LHCN-M2 (cell line): ENCODE measurements at regions not wholly inside any gene's neighbourhood (a gene's known extent, or its start where the extent isn't known, plus 50 kb on each side); places are given as distances from the start of the nearest gene placed in this dataset.

Experiments used
- DNase-seq: peaks from one replicate; pipeline ENCODE4 v3.0.0-alpha.2; 2012; ENCODE audit warnings: low read depth

GRCh38 chr14:39877577-39878190 lies 445.5 kb upstream of the FBXO33 start:
- no peak for DNase-seq

GRCh38 chr14:39876916-39877315 lies 444.7 kb upstream of the FBXO33 start:
- DNase-seq: no peak

GRCh38 chr14:39875028-39875427 lies 442.8 kb upstream of the FBXO33 start:
- no peak for DNase-seq

GRCh38 chr14:39873791-39874190 lies 441.6 kb upstream of the FBXO33 start:
- DNase-seq: no peak

- no peak for DNase-seq
These were observed 436.7 kb upstream of the FBXO33 start for GRCh38 chr14:39868949-39869348.

DNA sequence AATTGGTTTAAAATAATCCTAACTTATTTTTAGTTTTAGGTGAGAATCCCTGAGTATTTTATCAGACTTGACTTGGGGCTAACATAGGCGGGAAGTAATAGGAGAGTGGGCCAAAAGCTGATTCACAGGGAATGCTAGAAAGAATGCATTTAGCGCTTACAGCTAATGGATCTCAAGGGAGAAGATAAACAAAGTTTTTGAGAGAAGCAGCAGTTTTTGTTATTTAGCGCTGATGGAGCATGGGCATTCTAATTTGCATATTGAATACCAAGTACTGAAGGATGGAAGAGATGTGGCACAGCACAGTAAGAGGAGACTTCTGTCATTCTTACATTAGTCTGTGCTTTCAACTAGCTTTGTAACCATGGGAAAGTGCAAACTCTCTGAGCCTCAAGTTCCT lies 436.0 kb upstream of the FBXO33 start:
- no peak for DNase-seq

- no peak for DNase-seq
These were observed 431.2 kb upstream of the FBXO33 start for GRCh38 chr14:39863441-39863840.

- DNase-seq: no peak
These were observed 429.5 kb upstream of the FBXO33 start for GRCh38 chr14:39861696-39862095.

GRCh38 chr14:39861229-39861600 lies 429.0 kb upstream of the FBXO33 start:
- no peak for DNase-seq

- no peak for DNase-seq
These were observed 428.5 kb upstream of the FBXO33 start for GRCh38 chr14:39860596-39861228.

- no peak for DNase-seq
These were observed 427.1 kb upstream of the FBXO33 start for GRCh38 chr14:39859314-39859713.

GRCh38 chr14:39857376-39858055 lies 425.3 kb upstream of the FBXO33 start:
- DNase-seq: no peak

DNA sequence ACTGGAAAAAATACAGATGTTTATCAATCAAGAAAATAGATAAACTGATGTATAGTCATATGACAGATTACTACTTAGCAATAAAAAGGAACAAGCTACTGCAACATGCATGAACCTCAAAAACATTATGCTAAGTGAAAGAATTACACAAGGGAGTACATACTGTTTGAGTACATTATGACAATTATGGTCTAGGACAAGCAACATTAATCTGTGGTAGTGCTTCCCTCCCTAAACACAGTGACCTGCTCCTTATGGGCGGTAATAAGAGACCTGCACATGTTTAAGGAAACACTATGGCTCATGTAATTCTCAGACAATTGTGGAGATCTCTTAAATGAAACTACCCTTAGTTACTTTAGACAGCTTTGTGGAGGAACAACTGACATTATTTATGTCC lies 421.2 kb upstream of the FBXO33 start:
- DNase-seq: no peak

DNA sequence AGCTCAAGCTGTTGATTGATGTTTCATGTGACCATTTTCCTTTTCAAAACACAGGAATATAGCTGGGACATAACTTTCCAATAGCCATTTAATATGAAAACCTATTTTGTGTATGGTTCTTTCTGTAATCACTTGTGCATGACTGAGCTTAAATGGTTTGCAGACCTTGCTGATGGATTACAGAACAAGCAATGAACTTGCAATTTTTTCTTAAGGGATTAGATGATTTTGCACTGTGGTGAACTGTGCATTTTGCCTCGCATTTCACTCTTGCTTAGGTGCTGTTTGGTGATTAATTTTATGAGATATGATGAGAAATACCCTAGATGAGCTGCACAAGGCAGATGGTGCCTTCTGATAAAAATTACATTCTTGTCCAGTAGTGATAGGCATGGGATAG lies 419.0 kb upstream of the FBXO33 start:
- DNase-seq: no peak

GRCh38 chr14:39847852-39848251 lies 415.6 kb upstream of the FBXO33 start:
- no peak for DNase-seq

DNA sequence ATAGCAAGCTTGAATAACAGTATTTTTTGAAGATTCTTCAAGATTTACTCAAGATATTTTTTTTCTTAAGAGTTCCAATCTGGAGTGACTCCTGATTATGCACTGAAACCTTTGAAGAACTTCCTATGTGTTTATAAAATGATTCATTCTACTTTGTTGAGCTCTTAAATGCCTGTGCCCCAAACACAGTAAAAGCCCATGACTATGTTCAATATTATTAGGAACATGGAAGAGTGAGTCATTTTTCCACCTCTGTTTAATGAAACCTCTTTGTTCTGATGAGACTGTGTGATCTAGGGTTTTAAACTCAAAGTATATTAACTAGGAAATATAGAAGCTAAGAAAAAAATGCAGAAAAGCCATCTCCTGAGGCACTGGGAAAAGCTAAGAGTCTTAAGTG lies 415.0 kb upstream of the FBXO33 start:
- DNase-seq: no peak

DNA sequence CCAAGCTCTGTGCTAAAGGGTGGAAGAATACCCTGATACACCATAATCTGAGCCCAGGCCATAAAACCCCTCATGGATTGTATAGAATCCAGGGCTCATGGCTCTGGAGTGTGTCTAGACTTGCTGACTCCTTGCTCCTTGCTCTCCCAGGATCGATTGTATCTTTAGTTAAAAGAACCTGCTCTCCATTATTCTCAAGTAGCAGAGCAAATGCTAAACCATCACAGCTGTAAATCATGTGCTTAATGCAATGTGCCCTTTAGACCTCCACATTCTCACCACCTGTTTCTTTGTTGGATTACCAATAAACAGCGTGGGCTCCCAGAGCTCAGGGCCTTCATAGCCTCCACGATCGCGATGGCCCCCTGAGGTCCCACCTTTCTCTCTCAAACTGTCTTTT lies 411.6 kb upstream of the FBXO33 start:
- no peak for DNase-seq

DNA sequence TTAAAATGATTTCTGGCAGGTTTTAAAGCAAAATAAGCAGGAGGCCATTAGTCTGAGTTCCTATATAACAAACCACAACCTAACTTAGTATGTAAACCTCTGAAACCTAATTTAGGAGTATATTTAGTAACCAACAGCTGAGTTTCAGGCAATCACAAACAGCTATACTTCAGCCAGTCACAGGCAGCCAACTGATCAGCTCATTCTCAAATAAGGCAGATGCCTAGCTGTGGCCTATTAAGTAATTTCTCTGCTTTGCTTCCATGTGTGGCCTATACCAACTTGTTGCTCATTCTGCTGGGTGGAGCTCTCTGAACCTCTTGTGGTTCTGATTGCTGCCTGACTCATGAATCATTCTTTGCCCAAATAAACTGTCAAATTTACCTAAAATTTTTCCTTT lies 408.9 kb upstream of the FBXO33 start:
- no peak for DNase-seq

- DNase-seq: no peak
These were observed 395.8 kb upstream of the FBXO33 start for GRCh38 chr14:39827901-39828655.

GRCh38 chr14:39812532-39813320 lies 380.5 kb upstream of the FBXO33 start:
- DNase-seq: no peak

GRCh38 chr14:39807271-39807670 lies 375.0 kb upstream of the FBXO33 start:
- DNase-seq: no peak

DNA sequence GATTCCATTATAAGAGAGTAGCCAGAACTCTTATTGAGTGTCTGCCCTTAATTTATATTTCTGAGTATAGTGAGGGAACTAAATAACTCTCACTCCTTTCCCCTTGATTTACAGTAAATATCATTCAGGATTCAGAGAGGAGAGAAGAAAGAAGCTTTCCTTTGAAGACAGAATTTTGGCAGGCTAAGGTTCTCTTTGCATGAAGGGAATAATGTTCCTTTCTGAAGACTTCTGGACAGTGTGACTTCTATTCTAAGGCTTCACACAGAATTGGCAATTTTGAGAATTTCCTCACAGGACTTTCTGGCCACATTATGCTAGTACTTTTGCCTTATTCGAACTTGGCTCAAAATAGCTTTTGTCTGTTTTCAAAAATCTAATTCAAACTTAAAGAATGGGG lies 352.2 kb upstream of the FBXO33 start:
- no peak for DNase-seq
